Endothelial cell of umbilical vein (primary cell): ENCODE measurements at regions not wholly inside any gene's neighbourhood (a gene's known extent, or its start where the extent isn't known, plus 50 kb on each side); places are given as distances from the start of the nearest gene placed in this dataset.

Experiments
- BruUV-seq: library from RNA; stranded (reverse); fragments of 400-500 nt; replicated peaks from 2 replicates; lab custom pipeline; 2021; lab: Mats Ljungman, UMichigan
- CTCF ChIA-PET: fragments of 300-600, 350-600 bp; sonication (Branson Sonifier 250); formaldehyde crosslinking; loops from one replicate; lab custom pipeline; 2021; ENCODE audit warnings: antibody characterized with exemption, inconsistent platforms; lab: Charles Lee
- POLR2A ChIA-PET: fragments of 300-600, 350-600 bp; sonication (Branson Sonifier 250); formaldehyde crosslinking; loops from one replicate; lab custom pipeline; 2021; ENCODE audit warnings: antibody characterized with exemption, inconsistent platforms; lab: Charles Lee
- DNase-seq: peaks from one replicate; pipeline ENCODE4 v3.0.0-alpha.2; 2011; ENCODE audit warnings: low read depth, low spot score
- FAIRE-seq: peaks from 2 replicates; lab custom pipeline; 2011; peaks lifted over from hg19 to GRCh38; lab: Jason Lieb, UNC
- H2AFZ ChIP-seq: 2 replicates; pipeline ENCODE4 v1.6.0; 2012; ENCODE audit warnings: low read depth, low read length, control low read depth, inconsistent platforms
- H3K27ac ChIP-seq: 2 replicates; pipeline ENCODE4 v1.5.1; 2011; ENCODE audit warnings: low read depth, mild to moderate bottlenecking, control low read depth, low read length, moderate library complexity; ENCODE audit not compliant: insufficient read depth
- H3K27me3 ChIP-seq, 2 experiments: 2 replicates each; pipeline versions ENCODE4 v1.6.0 to v1.6.1; 2011; ENCODE audit warnings: low read length in 2 of 2, mixed read lengths in 1 of 2; ENCODE audit not compliant: control insufficient read depth in 2 of 2, insufficient read depth in 2 of 2
- H3K36me3 ChIP-seq, 2 experiments: 2 replicates in 1 of 2; 3 replicates in 1 of 2; pipeline ENCODE4 v1.5.1; 2011; ENCODE audit warnings: low read length in 2 of 2, mild to moderate bottlenecking in 1 of 2, moderate library complexity in 1 of 2; ENCODE audit not compliant: control insufficient read depth in 2 of 2, insufficient read depth in 2 of 2; ENCODE audit errors: extremely low read depth in 1 of 2
- H3K4me1 ChIP-seq: 3 replicates; pipeline ENCODE4 v1.5.1; 2011; ENCODE audit warnings: mild to moderate bottlenecking, low read length; ENCODE audit not compliant: control insufficient read depth, insufficient read depth; ENCODE audit errors: extremely low read depth
- H3K4me2 ChIP-seq: 2 replicates; pipeline ENCODE4 v1.6.1; 2011; ENCODE audit warnings: low read length, control low read depth, mixed read lengths; ENCODE audit not compliant: insufficient read depth
- H3K4me3 ChIP-seq, 3 experiments: fragments of 200-600 bp in 1 of 3; sonication (generic), shearing (Covaris generic) in 1 of 3; replicated peaks in 1 of 3; 2 replicates each; pipeline ENCODE4 v1.5.1; 2011 to 2016; ENCODE audit warnings: control low read depth in 3 of 3, low read length in 3 of 3, mild to moderate bottlenecking in 2 of 3, inconsistent platforms in 1 of 3, low read depth in 1 of 3, moderate library complexity in 1 of 3; ENCODE audit not compliant: insufficient read depth in 1 of 3
- H3K79me2 ChIP-seq: 2 replicates; pipeline ENCODE4 v1.6.0; 2012; ENCODE audit warnings: low read length, inconsistent platforms; ENCODE audit not compliant: control insufficient read depth, insufficient read depth
- H3K9ac ChIP-seq: replicated peaks from 2 replicates; pipeline ENCODE3; 2011; ENCODE audit warnings: low read length, control low read depth; ENCODE audit not compliant: insufficient read depth; ENCODE audit errors: extremely low read depth
- H3K9me1 ChIP-seq: replicated peaks from 3 replicates; pipeline ENCODE4 v1.6.0; 2011; ENCODE audit warnings: mild to moderate bottlenecking, low read length; ENCODE audit not compliant: control insufficient read depth, insufficient read depth; ENCODE audit errors: extremely low read depth
- H3K9me3 ChIP-seq: replicated peaks from 2 replicates; pipeline ENCODE4 v1.5.1; 2012; ENCODE audit warnings: low read length, inconsistent platforms; ENCODE audit not compliant: control insufficient read depth, insufficient read depth
- H4K20me1 ChIP-seq: replicated peaks from 2 replicates; pipeline ENCODE3; 2011; ENCODE audit warnings: mild to moderate bottlenecking, low read length; ENCODE audit not compliant: control insufficient read depth, insufficient read depth; ENCODE audit errors: extremely low read depth
- EZH2 ChIP-seq: IDR thresholded peaks from 2 replicates; pipeline ENCODE4 v1.6.1; 2012; ENCODE audit warnings: borderline replicate concordance, low read depth, mild to moderate bottlenecking, moderate library complexity, low read length, inconsistent platforms; ENCODE audit not compliant: severe bottlenecking
- FOS ChIP-seq: IDR thresholded peaks from 2 replicates; pipeline ENCODE4 v1.6.1; 2011; ENCODE audit warnings: mild to moderate bottlenecking, low read length, moderate library complexity, borderline replicate concordance; ENCODE audit not compliant: insufficient read depth
- GATA2 ChIP-seq: IDR thresholded peaks from 2 replicates; pipeline ENCODE4 v1.7.0; 2011; ENCODE audit warnings: low read depth, mild to moderate bottlenecking, moderate library complexity, mixed read lengths, low read length; ENCODE audit not compliant: insufficient read length, insufficient read depth
- JUN ChIP-seq: IDR thresholded peaks from 2 replicates; pipeline ENCODE4 v1.6.1; 2011; ENCODE audit warnings: borderline replicate concordance, low read depth; ENCODE audit not compliant: insufficient read length, insufficient read depth
- MYC ChIP-seq: IDR thresholded peaks from one replicate; pipeline ENCODE4 v1.6.1; 2011; ENCODE audit warnings: mild to moderate bottlenecking, low read depth, low read length
- POLR2A ChIP-seq: IDR thresholded peaks from 2 replicates; pipeline ENCODE4 v1.6.1; 2012; ENCODE audit warnings: low read depth, mild to moderate bottlenecking, control low read depth, low read length
- POLR2AphosphoS5 ChIP-seq: IDR thresholded peaks from 2 replicates; pipeline ENCODE4 v1.6.1; 2012; ENCODE audit warnings: low read depth, mild to moderate bottlenecking, control low read depth, low read length, moderate library complexity; ENCODE audit not compliant: insufficient read depth
- dilution Hi-C: fragments of 300-500 bp; cut with MboI; formaldehyde crosslinking; loops from one replicate; pipeline ENCODE4 v1.15.0; 2019; ENCODE audit warnings: low sequenced_read_pairs; ENCODE audit not compliant: extremely low pct_ligation_motif_present
- intact Hi-C: fragments of 100-400 bp; cut with micrococcal nuclease; formaldehyde crosslinking; loops from one replicate; pipeline ENCODE4 v1.10.0; 2022
- TF ChIP-seq, protein P1 (sequence below): IDR thresholded peaks from 2 replicates; pipeline ENCODE4 v1.6.1; 2011; ENCODE audit not compliant: insufficient read depth, insufficient read length
- TF ChIP-seq, protein P2 (sequence below), 2 donors: IDR thresholded peaks; 1 replicate in 1 of 2; 2 replicates in 1 of 2; pipeline ENCODE4 v1.5.1; 2011; ENCODE audit warnings: low read length in 2 of 2, mild to moderate bottlenecking in 2 of 2, moderate library complexity in 2 of 2, control low read depth in 1 of 2, inconsistent platforms in 1 of 2, low read depth in 1 of 2; ENCODE audit not compliant: insufficient read depth in 1 of 2; ENCODE audit errors: extremely low read depth in 1 of 2

DNA sequence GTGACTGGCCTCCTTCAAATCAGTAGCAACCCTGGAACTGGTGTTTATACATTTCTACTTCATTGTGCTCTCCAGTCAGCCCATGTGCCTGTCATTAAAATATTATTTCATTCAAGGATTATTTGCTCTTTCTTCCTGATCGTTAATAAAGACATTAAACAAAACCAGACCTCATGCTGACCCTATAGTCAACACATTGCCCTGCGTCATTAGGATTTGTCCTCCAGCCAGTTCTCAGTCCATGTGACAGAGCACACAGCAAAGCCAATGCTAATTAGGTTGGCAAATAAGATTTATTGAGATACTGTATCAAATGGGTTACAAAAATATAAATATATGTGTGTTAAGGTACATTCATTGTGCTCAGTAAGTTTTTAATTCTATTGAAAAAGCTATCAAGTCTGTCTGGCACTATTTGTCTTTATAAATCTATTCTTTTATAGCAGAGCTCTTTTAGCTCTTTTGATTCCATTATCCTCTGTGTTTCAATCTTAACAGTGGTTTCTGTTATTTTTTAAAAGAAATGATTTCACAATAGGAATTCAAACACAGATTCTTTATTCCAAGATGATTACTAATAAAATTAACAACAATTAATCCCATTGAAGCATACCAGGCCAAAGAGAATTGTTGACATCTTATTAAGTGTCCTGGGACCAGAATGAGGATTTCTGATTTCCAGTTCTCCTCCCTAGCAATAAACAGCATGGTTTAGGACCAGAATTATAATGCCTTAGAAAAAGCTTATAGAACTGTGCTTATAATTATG, 209.4 kb upstream of the RGMB start:
- POLR2A ChIA-PET, result no interaction called here
- TF ChIP-seq POLR2A (no peak), GATA2 (no peak), EZH2 (no peak), FOS (no peak), MYC (no peak)
- TF ChIP-seq, protein P1, sequence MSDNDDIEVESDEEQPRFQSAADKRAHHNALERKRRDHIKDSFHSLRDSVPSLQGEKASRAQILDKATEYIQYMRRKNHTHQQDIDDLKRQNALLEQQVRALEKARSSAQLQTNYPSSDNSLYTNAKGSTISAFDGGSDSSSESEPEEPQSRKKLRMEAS, result no peak
- no peaks in the 10 kb centered on the region for H3K79me2 ChIP-seq
- no peaks in the 10 kb centered on the region for H4K20me1 ChIP-seq
- dilution Hi-C loops (no loop called here), intact Hi-C loops (no loop called here)
- no peaks in the 10 kb centered on the region for H3K9me3 ChIP-seq
- no TSS peak for BruUV-seq
- H3K27ac ChIP-seq, result no peak overlapping the region
- H3K36me3 ChIP-seq, result no peaks in the 10 kb centered on the region
- no peak overlapping the region for H3K4me3 ChIP-seq
- H3K9ac ChIP-seq, result no peak overlapping the region
- H3K27me3 ChIP-seq, result no peaks in the 10 kb centered on the region
- no peak for FAIRE-seq
- H3K4me1 ChIP-seq, result no peaks in the 10 kb centered on the region
- no peaks in the 10 kb centered on the region for H3K9me1 ChIP-seq
- no peak overlapping the region for H3K4me2 ChIP-seq
- no peak overlapping the region for H2AFZ ChIP-seq
- CTCF ChIA-PET, result interaction anchor here (1.2 kb wide), 1 partner anchor 10 kb away, joined by 3 read pairs; no protein-coding TSS in a partner anchor
- no peak for DNase-seq

DNA sequence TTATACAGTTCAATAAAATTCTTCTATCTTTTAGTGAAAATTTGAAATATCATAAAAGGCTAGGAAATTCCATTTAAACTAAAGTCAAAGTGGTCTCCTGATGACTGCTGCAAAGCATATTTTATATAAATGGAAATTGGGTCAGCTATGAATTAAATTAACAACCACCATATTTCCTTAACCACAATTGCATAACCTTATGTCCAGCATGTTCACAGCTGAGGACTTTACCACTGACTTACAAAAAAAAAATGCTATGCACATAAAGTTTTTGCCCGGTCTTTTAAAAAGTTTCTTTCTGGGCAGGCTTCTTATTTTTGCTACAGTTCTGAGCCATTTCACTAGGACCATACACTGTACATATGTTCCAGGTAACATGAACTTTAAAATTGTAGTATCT, 208.6 kb upstream of the RGMB start:
- H3K9ac ChIP-seq, result no peak overlapping the region
- H3K9me3 ChIP-seq, result no peaks in the 10 kb centered on the region
- no peak overlapping the region for H3K27ac ChIP-seq
- no peak overlapping the region for H2AFZ ChIP-seq
- H3K9me1 ChIP-seq, result no peaks in the 10 kb centered on the region
- H3K4me3 ChIP-seq, result no peak overlapping the region
- no peaks in the 10 kb centered on the region for H3K27me3 ChIP-seq
- H4K20me1 ChIP-seq, result no peaks in the 10 kb centered on the region
- dilution Hi-C loops (no loop called here), intact Hi-C loops (no loop called here)
- CTCF ChIA-PET, result no interaction called here
- H3K36me3 ChIP-seq, result no peaks in the 10 kb centered on the region
- DNase-seq, result no peak
- H3K4me2 ChIP-seq, result no peak overlapping the region
- FAIRE-seq, result no peak
- TF ChIP-seq FOS, result no peak
- TF ChIP-seq, protein P1, result no peak
- TF ChIP-seq GATA2, result no peak
- TF ChIP-seq POLR2AphosphoS5, result no peak
- TF ChIP-seq, protein P2, sequence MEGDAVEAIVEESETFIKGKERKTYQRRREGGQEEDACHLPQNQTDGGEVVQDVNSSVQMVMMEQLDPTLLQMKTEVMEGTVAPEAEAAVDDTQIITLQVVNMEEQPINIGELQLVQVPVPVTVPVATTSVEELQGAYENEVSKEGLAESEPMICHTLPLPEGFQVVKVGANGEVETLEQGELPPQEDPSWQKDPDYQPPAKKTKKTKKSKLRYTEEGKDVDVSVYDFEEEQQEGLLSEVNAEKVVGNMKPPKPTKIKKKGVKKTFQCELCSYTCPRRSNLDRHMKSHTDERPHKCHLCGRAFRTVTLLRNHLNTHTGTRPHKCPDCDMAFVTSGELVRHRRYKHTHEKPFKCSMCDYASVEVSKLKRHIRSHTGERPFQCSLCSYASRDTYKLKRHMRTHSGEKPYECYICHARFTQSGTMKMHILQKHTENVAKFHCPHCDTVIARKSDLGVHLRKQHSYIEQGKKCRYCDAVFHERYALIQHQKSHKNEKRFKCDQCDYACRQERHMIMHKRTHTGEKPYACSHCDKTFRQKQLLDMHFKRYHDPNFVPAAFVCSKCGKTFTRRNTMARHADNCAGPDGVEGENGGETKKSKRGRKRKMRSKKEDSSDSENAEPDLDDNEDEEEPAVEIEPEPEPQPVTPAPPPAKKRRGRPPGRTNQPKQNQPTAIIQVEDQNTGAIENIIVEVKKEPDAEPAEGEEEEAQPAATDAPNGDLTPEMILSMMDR (IDR thresholded peaks at IDR 0.05; ENCODE audit: extremely low read depth in 1 of 2, insufficient read depth in 1 of 2, low read depth in 1 of 2, low read length in 2 of 2), result no peak
- TF ChIP-seq MYC, result no peak
- TF ChIP-seq EZH2, result no peak
- no peak for TF ChIP-seq JUN
- no peak for TF ChIP-seq POLR2A
- BruUV-seq, result no TSS peak
- POLR2A ChIA-PET, result no interaction called here
- no peaks in the 10 kb centered on the region for H3K79me2 ChIP-seq
- H3K4me1 ChIP-seq, result no peaks in the 10 kb centered on the region
